GM12878 (cell line): ENCODE measurements at regions not wholly inside any gene's neighbourhood (a gene's known extent, or its start where the extent isn't known, plus 50 kb on each side); places are given as distances from the start of the nearest gene placed in this dataset.

Source experiments
- ATAC-seq: fragments of 200-7000 bp; cut with Tn5 transposase; 3 replicates; pipeline ENCODE4 v1.9.1; 2020; ENCODE audit warnings: mild to moderate bottlenecking, moderate library complexity
- BruUV-seq: library from RNA; stranded (reverse); fragments of 400-500 nt; replicated peaks from 2 replicates; lab custom pipeline; 2021; lab: Mats Ljungman, UMichigan
- CTCF ChIA-PET: fragments of 300-600 bp; sonication (Branson Sonifier 250); formaldehyde crosslinking; extraction: SDS; loops from one replicate; lab custom pipeline; 2021; ENCODE audit warnings: inconsistent platforms; lab: Yijun Ruan, JAX
- POLR2A ChIA-PET: fragments of 350-600 bp; formaldehyde crosslinking; extraction: SDS; loops from one replicate; lab custom pipeline; 2021; ENCODE audit warnings: inconsistent platforms; lab: Charles Lee
- RAD21 ChIA-PET: fragments of 300-600 bp; sonication (Branson Sonifier 250); formaldehyde crosslinking; loops from one replicate; lab custom pipeline; 2023; ENCODE audit warnings: antibody characterized with exemption; ENCODE audit not compliant: unreplicated experiment; lab: Charles Lee
- SMC1A ChIA-PET: fragments of 300-600 bp; sonication (Branson Sonifier 250); formaldehyde crosslinking; loops from one replicate; lab custom pipeline; 2023; ENCODE audit not compliant: unreplicated experiment, uncharacterized antibody; lab: Charles Lee
- DNase-seq: peaks from one replicate; pipeline ENCODE4 v3.0.0-alpha.2; 2011; ENCODE audit warnings: low read depth, low spot score
- FAIRE-seq: peaks from 3 replicates; lab custom pipeline; 2011; peaks lifted over from hg19 to GRCh38; lab: Jason Lieb, UNC
- H2AFZ ChIP-seq: 2 replicates; pipeline ENCODE4 v1.6.0; 2011; ENCODE audit warnings: low read depth, low read length, control low read depth; ENCODE audit not compliant: control insufficient read depth
- H3K27ac ChIP-seq: 2 replicates; pipeline ENCODE4 v1.5.1; 2011; ENCODE audit warnings: control low read depth; ENCODE audit not compliant: control insufficient read depth, insufficient read depth
- H3K27me3 ChIP-seq, 2 experiments: replicated peaks in 1 of 2; 2 replicates each; pipeline versions ENCODE4 v1.6.0 to v1.6.1; 2011; ENCODE audit warnings: low read length in 1 of 2; ENCODE audit not compliant: control insufficient read depth in 2 of 2, insufficient read depth in 2 of 2
- H3K36me3 ChIP-seq, 2 experiments: 2 replicates each; pipeline ENCODE4 v1.5.1; 2011; ENCODE audit warnings: low read length in 1 of 2; ENCODE audit not compliant: control insufficient read depth in 2 of 2, insufficient read depth in 2 of 2
- H3K4me1 ChIP-seq: 2 replicates; pipeline ENCODE4 v1.6.1; 2011; ENCODE audit warnings: mild to moderate bottlenecking, low read length, moderate library complexity, mixed read lengths; ENCODE audit not compliant: control insufficient read depth, insufficient read depth
- H3K4me2 ChIP-seq: 2 replicates; pipeline ENCODE4 v1.6.0; 2011; ENCODE audit warnings: control low read depth; ENCODE audit not compliant: control insufficient read depth, insufficient read depth
- H3K4me3 ChIP-seq: fragments of 200-600 bp; sonication (generic); 2 replicates; pipeline ENCODE4 v1.5.1; 2016
- H3K79me2 ChIP-seq: 2 replicates; pipeline ENCODE4 v1.6.0; 2011; ENCODE audit warnings: low read length; ENCODE audit not compliant: control insufficient read depth, insufficient read depth
- H3K9ac ChIP-seq: 2 replicates; pipeline ENCODE4 v1.8.0; 2011; ENCODE audit warnings: low read length, control low read depth, mixed read lengths; ENCODE audit not compliant: control insufficient read depth, insufficient read depth
- H3K9me3 ChIP-seq: replicated peaks from 3 replicates; pipeline ENCODE4 v1.5.1; 2011; ENCODE audit warnings: mild to moderate bottlenecking, low read length; ENCODE audit not compliant: control insufficient read depth, insufficient read depth
- H4K20me1 ChIP-seq: 2 replicates; pipeline ENCODE4 v1.6.0; 2011; ENCODE audit not compliant: control insufficient read depth, insufficient read depth
- IKZF2 ChIP-seq, 2 experiments: fragments of 450-650 bp; IDR thresholded peaks; 2 replicates each; pipeline ENCODE4 v1.6.1; 2017; ENCODE audit warnings: mild to moderate bottlenecking in 2 of 2, moderate library complexity in 2 of 2
- MTA2 ChIP-seq: fragments of 450-650 bp; IDR thresholded peaks from 2 replicates; pipeline ENCODE4 v1.6.1; 2016; ENCODE audit warnings: low read depth, mild to moderate bottlenecking, moderate library complexity
- NR2F1 ChIP-seq: fragments of 450-650 bp; conservative IDR thresholded peaks from 2 replicates; pipeline ENCODE4 v1.6.1; 2017; ENCODE audit warnings: mild to moderate bottlenecking
- PAX8 ChIP-seq: fragments of 450-650 bp; IDR thresholded peaks from 2 replicates; pipeline ENCODE4 v1.6.1; 2017; ENCODE audit warnings: mild to moderate bottlenecking, moderate library complexity
- WGBS: methylation state at CpG from one replicate; pipeline ENCODE4 v1.1.6; 2016; ENCODE audit warnings: low lambda C conversion rate; ENCODE audit not compliant: insufficient replicate concordance, insufficient coverage; ENCODE audit errors: missing lambda C conversion rate; 5-methylcytosine and 5-hydroxymethylcytosine counted together
- in situ Hi-C: fragments of 300-500 bp; cut with MboI; formaldehyde crosslinking; loops from 9 replicates; pipeline ENCODE4 v1.14.3; 2018; ENCODE audit warnings: mixed read lengths
- intact Hi-C: fragments of 100-400 bp; cut with micrococcal nuclease; formaldehyde crosslinking; loops from one replicate; pipeline ENCODE4 v1.14.2; 2022; ENCODE audit not compliant: unreplicated experiment
- TF ChIP-seq, protein P1 (sequence below): IDR thresholded peaks from 2 replicates; pipeline ENCODE4 v1.6.1; 2012; ENCODE audit warnings: low read depth, low read length, improper control_type of control experiment
- TF ChIP-seq, protein P2 (sequence below): fragments of 450-650 bp; IDR thresholded peaks from 2 replicates; pipeline ENCODE4 v1.6.1; 2017; ENCODE audit warnings: mild to moderate bottlenecking
- TF ChIP-seq, protein P3 (sequence below): fragments of 450-650 bp; IDR thresholded peaks from 2 replicates; pipeline ENCODE4 v1.6.1; 2018; ENCODE audit warnings: mild to moderate bottlenecking, low read depth, moderate library complexity; ENCODE audit not compliant: partially characterized antibody

GRCh38 chr3:6512172-6512800 is 348.6 kb upstream of the GRM7 start:
- in situ Hi-C loops (no loop called here), intact Hi-C loops (no loop called here)
- Histone ChIP-seq H3K4me1 (no peaks in the 10 kb centered on the region), H3K9me3 (no peaks in the 10 kb centered on the region), H3K4me2 (no peak overlapping the region), H2AFZ (no peak overlapping the region), H3K36me3 (no peaks in the 10 kb centered on the region), H3K9ac (no peak overlapping the region), H3K79me2 (no peaks in the 10 kb centered on the region), H3K27ac (no peak overlapping the region), H3K27me3 (no peaks in the 10 kb centered on the region), H4K20me1 (no peaks in the 10 kb centered on the region), H3K4me3 (no peak overlapping the region)
- TF ChIP-seq, protein P1, sequence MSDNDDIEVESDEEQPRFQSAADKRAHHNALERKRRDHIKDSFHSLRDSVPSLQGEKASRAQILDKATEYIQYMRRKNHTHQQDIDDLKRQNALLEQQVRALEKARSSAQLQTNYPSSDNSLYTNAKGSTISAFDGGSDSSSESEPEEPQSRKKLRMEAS = no peak
- ChIA-PET POLR2A (no interaction called here), CTCF (no interaction called here), RAD21 (no interaction called here), SMC1A (interaction anchor here (1.0 to 1.3 kb wide), 2 partner anchors 11 to 195 kb away, joined by 3 read pairs; no protein-coding TSS in a partner anchor)
- ATAC-seq (no peak), FAIRE-seq (no peak), DNase-seq (no peak)
- 3% methylated on average over 2 of the region's 2 CpGs for WGBS
- no TSS peak for BruUV-seq

DNA sequence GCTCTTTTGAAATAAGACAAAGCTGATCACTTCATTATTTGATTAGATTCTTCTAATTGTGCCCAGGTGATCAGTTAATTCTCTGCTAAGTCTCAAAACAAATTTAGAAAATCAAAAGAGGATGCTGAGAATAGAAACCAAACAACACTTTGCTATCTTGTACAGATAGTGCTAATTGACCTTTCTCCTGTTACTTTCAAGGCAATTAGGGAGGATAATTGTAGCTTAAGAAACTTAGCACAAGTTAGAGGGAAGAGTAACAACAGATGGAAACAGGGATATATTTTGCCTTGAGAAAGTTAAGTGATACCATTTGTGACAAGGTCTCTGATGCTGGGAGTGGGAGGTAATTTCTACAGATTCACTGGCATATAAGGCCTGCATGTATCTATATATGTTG is 344.8 kb upstream of the GRM7 start:
- in situ Hi-C loops (no loop called here), intact Hi-C loops (no loop called here)
- SMC1A ChIA-PET = interaction anchor here (1.3 kb wide), 1 partner anchor 164 kb away, joined by 3 read pairs; no protein-coding TSS in a partner anchor

More for the DNA sequence above, 344.8 kb upstream of the GRM7 start:
- TF ChIP-seq, protein P2, sequence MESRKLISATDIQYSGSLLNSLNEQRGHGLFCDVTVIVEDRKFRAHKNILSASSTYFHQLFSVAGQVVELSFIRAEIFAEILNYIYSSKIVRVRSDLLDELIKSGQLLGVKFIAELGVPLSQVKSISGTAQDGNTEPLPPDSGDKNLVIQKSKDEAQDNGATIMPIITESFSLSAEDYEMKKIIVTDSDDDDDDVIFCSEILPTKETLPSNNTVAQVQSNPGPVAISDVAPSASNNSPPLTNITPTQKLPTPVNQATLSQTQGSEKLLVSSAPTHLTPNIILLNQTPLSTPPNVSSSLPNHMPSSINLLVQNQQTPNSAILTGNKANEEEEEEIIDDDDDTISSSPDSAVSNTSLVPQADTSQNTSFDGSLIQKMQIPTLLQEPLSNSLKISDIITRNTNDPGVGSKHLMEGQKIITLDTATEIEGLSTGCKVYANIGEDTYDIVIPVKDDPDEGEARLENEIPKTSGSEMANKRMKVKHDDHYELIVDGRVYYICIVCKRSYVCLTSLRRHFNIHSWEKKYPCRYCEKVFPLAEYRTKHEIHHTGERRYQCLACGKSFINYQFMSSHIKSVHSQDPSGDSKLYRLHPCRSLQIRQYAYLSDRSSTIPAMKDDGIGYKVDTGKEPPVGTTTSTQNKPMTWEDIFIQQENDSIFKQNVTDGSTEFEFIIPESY = no peak
- TF ChIP-seq PAX8 (no peak), MTA2 (peak; percentile 90), NR2F1 (0 out of 2 replicates have a peak, but pooled peaks have one; percentile 22), IKZF2 (IDR thresholded peaks at IDR 0.05) (peak; percentile 25 to 42; a peak in 2 of 4 replicates)
- TF ChIP-seq, protein P3, sequence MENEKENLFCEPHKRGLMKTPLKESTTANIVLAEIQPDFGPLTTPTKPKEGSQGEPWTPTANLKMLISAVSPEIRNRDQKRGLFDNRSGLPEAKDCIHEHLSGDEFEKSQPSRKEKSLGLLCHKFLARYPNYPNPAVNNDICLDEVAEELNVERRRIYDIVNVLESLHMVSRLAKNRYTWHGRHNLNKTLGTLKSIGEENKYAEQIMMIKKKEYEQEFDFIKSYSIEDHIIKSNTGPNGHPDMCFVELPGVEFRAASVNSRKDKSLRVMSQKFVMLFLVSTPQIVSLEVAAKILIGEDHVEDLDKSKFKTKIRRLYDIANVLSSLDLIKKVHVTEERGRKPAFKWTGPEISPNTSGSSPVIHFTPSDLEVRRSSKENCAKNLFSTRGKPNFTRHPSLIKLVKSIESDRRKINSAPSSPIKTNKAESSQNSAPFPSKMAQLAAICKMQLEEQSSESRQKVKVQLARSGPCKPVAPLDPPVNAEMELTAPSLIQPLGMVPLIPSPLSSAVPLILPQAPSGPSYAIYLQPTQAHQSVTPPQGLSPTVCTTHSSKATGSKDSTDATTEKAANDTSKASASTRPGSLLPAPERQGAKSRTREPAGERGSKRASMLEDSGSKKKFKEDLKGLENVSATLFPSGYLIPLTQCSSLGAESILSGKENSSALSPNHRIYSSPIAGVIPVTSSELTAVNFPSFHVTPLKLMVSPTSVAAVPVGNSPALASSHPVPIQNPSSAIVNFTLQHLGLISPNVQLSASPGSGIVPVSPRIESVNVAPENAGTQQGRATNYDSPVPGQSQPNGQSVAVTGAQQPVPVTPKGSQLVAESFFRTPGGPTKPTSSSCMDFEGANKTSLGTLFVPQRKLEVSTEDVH = no peak
- no peak overlapping the region for H3K4me2 ChIP-seq
- no peaks in the 10 kb centered on the region; the same call in 2 of the 3 replicates for H3K9me3 ChIP-seq
- H3K36me3 ChIP-seq = no peaks in the 10 kb centered on the region
- FAIRE-seq = no peak
- ChIA-PET CTCF (no interaction called here), POLR2A (no interaction called here), RAD21 (no interaction called here)
- peak; percentile 31 for ATAC-seq
- no peak overlapping the region for H3K4me3 ChIP-seq
- no peaks in the 10 kb centered on the region for H3K79me2 ChIP-seq
- H2AFZ ChIP-seq = no peak overlapping the region
- DNase-seq = no peak
- no peaks in the 10 kb centered on the region for H3K27me3 ChIP-seq
- no peaks in the 10 kb centered on the region for H4K20me1 ChIP-seq
- no TSS peak for BruUV-seq
- H3K27ac ChIP-seq = no peak overlapping the region
- H3K9ac ChIP-seq = no peak overlapping the region
- H3K4me1 ChIP-seq = no peaks in the 10 kb centered on the region
